SHP77 (cell line): ENCODE measurements at regions not wholly inside any gene's neighbourhood (a gene's known extent, or its start where the extent isn't known, plus 50 kb on each side); places are given as distances from the start of the nearest gene placed in this dataset.
"Not testable (repeated sequence)": the region's sequence is repeated elsewhere in the genome, so short reads cannot be mapped to it uniquely, and the experiment has no call there.

Experiments used
- DNase-seq, 2 experiments: peaks; one replicate each; lab custom pipeline; 2025; lab: John Stamatoyannopoulos, UW

DNA sequence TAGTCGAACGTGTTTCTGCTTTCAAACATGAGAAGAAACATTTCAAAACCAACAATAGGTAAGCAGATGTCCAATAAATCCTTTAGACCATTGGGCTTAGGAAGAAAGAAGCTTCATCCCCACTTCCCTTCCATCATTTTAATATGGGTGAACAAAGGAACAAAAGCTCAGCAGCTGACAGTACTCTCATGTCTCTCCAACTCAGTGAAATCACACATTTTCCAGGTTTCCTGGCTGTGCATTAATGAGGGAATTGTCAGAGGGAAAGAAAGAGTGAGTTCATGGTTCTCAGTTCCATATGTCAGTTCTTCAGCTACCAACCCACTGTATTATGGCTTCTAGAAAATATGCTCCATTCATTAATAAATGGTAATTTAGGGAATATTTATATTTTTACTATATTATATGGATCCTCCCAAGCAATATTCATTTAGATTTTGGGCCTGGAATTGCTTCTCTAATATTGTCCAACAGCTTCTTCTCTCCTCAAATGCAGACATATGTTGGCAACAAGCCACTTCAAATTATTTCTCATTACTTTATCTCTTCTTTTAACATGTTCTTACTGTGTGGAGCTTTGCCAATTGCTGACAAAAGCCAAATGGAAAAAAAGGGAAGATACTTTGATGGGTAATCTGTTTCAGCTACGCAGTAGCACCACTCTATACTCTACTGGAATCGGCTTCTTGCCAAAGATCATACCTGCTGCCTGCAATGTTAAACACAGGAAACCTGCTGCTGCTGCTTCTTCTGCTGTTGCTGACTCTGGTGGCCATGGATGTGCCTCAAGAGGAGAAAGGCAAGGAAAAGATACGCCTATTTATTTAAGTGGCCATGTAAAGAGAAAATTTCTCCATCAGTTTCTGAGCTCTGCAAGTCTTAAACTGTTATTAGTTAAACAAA, 1757.6 kb downstream of the ARAP2 start:
- no peak for DNase-seq

DNA sequence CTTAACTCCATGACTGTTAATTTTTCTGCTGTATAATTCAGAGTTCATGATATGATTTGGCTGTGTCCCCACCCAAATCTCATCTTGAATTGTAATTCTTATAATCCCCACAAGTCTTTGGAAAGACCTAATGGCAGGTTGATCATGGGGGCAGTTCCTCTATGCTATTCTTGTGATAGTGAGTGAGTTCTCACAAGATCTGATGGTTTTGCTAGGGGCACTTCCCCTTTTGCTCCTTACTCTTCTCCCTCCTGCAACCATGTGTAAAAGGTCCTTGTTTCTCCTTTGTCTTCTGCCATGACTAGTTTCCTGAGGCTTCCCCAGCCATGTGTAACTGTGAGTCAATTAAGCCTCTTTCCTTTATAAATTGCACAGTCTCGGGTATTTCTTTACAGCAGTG, 1751.9 kb downstream of the ARAP2 start:
- no peak for DNase-seq

DNA sequence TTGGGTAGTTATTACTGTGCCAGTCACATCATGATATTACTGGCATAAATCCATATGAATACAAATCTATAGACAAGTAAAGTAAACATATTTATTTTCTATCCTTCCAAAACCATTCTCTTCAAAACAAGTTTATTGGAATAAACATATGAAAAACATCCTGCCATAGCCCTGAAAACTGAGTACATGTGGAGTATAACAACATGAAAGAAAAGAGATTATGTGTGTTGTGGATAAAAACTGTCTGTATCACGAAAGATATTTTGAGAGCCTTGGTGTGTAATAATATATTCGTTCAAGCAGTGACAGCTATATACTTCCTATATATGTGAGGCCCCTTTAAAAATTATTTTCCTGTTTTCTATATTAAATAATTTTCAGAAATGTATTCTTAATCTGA, 1742.2 kb downstream of the ARAP2 start:
- no peak for DNase-seq

DNA sequence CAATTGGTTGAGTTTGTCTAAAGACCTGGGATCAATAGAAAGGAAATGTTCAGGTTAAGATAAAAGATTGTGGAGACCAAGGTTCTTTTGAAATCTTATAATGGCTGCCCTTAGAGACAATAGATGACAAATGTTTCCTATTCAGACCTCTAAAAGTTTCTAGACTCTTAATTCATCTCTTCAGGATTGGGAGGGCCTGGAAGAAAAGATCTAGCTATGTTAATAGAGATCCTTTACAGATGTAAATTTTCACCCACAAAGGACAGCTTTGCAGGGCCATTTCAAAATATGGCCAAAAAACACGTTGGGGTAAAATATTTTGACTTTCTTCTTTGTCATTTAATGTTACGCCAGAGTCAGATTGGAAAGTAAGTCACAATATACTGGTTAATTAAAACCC, 1739.6 kb downstream of the ARAP2 start:
- not testable (repeated sequence) for DNase-seq

DNA sequence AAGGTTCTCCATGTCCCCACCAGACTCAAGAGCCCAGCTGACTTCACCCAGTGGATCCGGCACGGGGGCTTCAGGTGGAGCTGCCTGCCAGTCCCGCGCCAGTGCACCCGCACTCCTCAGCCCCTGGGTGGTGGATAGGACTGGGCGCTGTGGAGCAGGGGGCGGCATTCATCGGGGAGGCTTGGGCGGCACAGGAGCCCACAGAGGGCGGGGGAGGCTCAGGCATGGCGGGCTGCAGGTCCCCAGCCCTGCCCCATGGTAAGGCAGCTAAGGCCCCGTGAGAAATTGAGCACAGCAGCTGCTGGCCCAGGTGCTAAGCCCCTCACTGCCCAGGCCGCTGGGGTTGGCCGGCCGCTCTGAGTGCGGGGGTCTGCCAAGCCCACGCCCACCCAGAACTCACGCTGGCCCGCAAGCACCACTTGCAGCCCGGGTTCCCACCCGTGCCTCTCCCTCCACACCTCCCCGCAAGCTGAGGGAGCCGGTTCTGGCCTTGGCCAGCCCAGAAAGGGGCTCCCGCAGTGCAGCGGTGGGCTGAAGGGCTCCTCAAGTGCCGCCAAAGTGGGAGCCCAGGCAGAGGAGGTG, 1737.7 kb downstream of the ARAP2 start:
- not testable (repeated sequence) for DNase-seq

DNA sequence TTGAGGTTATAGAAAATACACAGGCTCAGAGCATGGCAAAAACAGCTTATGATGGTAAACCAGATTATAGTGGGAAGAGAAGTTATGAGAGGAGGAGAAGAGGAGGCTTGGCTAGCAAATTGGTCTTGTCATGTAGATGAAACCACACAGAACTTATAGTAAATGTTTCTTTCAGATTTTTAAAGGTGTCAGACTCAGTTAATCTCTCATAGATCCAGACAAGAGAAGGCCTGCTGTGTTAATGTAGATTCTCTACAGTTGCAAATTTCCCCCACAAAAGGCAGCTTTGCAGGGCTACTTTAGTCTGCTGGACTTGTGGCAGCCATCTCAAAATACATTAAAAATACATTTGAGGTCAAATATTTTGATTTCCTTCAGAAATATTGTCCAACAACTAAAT, 1731.7 kb downstream of the ARAP2 start:
- DNase-seq: no peak

DNA sequence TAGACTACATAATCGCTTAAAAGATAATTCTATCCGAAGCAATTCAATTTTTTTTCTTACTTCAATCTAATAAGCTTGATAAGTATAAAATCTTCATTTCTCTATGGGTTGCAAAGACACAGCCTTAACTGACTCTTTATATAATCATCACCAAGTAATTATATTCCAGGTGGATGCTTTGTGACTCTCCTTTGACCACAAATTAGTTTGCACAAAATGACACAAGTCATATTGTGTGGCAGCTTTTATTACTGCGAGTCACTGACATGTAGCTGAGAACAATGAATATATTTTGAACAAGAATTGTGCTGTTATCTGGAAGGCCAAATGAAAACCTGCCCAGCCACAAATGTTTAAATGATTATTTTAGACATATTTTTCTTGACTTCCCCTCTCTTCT, 1727.8 kb downstream of the ARAP2 start:
- no peak for DNase-seq

DNA sequence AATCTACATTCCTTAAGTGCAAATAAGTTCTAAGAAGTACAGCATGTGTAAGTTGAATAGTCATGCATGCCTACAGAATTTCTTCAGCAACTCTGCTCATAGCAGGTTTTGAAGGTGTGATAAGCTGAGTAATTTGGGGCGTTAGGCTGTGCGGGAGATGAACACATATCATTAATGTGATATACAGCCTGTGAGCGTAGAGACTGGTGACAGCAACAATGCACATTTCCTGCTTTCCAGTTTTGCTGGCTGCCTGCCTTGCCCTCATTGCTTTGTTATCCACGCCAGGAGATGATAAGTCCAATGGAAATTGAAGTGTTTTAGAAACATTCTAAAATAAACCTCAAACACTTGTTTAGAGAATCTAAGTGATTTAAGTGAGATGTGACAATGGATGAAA, 1709.4 kb downstream of the ARAP2 start:
- no peak for DNase-seq

DNA sequence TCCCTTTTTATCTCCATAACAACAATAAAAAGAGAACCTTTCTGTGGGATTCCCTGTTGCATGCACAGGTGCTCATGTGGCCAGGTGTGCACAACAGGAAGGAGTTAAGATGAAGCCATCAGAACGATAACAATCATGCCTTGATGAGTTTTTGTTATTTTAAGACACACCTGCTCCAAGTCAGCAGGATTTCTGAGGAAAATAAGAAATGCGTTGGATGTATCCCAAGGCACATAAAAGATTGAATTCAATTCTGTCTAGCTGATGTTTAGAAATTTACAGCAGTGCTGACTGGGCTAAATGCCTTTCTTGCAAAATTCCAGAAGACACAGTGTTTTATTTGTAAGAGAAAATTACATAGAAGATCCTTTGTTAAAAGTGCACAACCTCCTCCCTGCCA, 1678.2 kb downstream of the ARAP2 start:
- no peak for DNase-seq

DNA sequence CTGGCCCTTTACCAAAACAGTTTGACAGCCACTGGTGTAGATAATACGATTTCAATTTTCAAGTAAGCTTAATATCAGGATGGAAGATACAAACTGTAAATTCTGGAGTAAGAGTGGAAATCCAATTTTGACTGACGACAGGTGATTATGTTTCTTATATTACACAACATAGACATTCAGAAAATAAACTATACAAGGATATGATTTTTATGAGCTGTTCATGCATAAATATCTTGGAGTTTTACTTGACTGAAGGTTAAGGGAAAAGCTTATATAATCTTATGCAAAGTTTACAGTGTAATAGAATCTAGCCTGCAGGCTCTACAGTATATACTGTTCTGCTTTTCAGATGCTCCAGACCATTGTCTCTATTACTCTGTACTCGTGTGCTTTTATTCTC, 1672.3 kb downstream of the ARAP2 start:
- no peak for DNase-seq

DNA sequence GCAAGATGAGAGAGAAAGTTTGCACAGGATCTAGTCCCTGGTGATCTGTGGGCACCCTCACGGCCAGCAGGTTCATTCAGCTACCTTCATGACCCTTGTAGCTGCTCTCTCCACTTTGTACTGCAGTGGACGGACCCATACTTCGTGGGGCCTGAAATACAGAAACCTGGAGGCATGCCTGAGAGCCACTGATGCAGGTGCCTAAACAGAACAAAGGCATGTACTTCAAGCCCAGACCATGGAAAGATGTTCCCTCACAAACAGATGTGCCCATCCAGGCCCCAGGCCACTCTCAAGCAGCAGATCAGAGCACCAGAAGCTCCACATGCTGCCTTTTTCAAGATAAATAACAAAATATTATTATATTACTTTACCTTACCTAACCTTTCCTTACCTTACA, 1629.0 kb downstream of the ARAP2 start:
- no peak for DNase-seq

DNA sequence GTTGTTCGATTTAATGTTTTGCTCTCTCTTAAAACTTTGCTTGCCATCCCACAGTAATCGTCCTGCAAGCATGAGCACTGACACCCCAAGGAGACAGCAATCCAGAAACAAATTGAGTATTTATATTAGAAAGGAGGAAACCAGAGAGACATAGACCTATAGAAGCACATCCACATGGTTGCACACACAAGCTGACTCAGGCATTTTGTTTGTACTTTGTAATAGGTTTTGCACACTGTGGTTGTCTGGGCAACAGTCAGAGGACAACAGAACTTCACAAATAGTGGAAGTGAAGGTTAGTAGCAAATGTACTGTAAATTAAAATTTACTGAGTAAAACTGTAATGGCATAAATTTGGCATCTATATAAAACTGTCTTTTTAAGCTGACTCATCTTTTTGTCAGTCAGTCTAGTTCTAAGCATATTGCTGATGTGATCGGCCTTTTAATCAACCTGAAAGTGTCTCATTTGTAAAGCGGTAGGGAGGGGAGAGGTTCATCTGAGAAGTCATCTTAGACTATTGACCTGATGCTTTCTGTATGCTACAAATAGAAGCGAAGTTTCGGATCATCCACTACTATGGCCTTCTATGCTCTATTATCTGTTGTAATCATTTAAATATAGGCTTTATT, 1624.7 kb downstream of the ARAP2 start:
- no peak for DNase-seq

DNA sequence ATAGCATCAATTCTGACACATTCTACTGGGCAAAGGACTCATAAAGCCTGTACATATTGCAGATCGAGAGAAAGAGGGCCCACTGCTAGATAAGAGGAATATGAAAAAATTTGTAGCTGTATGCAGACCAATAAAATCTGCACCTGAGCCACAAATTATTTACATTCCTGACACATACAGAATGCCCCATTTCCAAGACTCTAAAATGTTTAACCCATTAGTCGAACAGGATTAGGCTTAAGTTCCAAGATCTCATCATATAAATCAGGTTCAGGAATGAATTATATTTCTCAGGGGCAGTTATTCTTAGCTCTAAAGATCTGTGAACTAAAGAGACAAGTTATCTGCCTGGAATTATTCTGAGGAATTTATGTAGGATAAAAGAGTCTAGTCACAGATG, 1615.8 kb downstream of the ARAP2 start:
- no peak for DNase-seq

DNA sequence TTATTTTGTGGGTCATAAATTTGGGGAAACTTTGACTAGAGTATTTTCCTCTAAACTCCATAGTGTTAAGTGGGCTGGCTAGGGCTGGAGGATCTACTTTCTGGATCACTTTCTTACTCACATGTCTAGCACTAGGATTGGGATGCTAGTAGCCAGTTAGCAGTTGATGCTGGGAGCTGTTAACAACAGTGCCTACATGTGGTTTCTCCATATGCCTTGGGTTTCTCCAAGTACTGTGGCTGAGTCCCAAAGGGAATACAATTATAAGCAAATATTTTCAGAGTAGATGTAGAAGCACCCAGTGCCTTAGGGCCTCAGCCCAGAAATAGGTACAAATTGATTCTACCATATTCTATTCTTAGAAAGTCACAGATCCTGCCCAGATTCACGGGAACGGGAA, 1614.9 kb downstream of the ARAP2 start:
- DNase-seq: no peak

DNA sequence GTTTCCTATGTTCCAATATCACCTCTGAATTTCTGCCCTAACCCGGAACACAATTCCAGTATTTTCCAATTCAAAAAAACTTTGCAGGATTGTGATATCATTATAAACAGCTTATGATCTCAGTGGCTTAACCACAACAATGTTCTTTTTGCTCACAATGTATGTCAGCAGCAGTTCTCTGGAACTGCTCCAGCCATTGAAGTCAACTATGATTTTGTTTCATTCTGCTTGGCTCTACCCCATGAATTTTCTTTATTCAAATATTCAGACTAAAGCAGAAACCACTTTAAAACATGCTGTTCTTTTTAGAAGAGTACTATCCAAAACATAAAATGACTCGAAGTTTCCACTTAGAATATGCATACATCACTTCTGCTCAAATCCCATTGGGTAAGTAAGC, 1611.1 kb downstream of the ARAP2 start:
- no peak for DNase-seq

DNA sequence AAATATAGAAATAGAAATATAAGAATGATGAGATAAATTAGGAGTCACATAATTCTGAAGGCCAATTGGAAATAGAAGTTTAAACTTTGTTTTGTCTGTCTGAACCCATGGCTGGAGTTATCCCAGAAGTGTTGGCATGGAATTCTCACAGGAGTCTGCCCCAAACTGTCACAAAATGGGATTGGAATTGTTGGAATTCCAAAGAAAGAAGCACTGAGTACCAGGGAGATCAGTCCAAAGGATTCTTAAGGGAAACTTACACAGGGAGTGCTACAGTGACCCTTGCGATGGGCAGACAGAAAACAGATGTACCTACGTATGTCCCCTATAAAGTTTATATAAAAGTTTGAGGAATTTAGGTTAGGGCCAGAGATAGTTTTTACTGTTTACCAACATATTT, 1607.7 kb downstream of the ARAP2 start:
- no peak for DNase-seq

DNA sequence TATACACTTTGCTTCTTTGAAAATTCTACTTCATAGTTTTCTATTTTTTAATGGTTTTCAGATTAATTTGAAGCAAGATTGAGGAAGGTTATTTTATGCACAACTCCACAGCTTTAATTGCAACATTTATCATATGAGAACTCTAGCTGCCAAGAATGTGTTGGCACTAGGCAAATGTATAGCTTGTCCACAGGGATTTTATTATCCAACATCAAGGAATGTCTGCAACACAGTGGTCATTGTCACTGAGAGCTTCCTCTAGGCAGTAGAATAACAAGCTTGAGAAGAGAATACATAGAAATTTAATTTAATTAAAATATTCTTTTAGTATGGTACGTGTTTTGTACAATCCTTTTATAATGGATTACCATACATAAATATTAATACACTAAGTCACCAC, 1600.8 kb downstream of the ARAP2 start:
- no peak for DNase-seq

DNA sequence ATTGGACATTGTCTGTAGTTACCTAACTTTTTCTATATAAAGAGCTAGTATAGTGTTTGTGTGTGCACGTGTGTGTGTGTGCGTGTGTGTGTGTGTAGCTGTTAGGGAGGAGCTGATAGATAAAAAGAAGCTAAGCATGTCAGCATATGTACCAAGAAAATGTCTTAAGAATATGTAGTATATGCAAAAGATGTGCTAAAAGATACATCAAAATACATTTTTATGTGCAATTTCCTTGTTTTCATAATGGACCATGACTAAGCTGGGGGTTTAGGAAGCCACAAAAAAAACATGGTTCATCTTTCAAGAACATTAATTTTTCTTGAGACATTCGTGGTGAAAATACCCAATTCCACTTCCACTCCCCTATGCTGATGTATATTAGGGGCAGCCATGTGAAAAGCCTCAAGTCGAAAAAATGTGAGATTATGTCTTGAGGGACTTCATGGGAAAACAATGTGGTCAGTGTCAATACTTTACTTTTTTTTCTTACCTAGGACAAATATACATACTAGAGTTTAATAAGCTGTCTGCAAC, 1599.7 kb downstream of the ARAP2 start:
- no peak for DNase-seq

DNA sequence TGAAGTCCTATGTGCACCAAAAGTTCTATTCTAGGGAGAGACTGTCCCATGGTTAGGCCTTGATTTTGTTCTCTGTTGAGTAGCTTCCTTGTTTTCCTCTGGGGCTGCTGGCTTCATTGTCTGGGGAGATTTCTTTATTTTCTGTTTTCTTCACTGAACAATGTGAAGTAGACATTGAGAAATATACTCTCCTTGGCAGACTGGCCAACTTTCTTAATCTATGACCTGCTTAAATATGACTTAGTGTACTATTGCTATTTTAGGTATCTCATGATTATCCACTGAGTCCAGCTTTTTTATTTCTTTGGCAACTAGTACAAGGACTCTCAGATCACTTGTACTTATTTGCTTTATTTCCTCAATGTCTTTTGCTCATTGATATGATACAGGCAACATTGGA, 1594.6 kb downstream of the ARAP2 start:
- DNase-seq: no peak

DNA sequence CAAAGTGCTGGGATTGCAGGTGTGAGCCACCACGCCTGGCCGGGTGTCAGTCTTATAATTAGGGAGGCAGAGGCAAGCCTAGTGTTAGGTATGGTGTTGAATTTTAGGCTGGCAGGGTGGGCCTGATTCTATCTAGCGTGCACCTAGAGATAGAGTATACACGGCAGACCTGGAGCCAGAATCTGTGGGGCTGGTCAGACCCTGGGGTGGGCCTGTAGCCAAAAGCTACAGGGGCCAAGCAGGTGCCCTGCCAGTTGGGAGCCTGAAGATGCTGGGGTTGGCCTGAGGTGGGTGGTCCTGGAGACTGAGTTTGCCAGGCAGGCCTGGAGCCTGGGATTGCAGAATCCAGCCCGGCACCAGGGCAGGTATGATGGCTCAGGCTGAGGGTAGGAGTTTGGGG, 1580.3 kb downstream of the ARAP2 start:
- no peak for DNase-seq

DNA sequence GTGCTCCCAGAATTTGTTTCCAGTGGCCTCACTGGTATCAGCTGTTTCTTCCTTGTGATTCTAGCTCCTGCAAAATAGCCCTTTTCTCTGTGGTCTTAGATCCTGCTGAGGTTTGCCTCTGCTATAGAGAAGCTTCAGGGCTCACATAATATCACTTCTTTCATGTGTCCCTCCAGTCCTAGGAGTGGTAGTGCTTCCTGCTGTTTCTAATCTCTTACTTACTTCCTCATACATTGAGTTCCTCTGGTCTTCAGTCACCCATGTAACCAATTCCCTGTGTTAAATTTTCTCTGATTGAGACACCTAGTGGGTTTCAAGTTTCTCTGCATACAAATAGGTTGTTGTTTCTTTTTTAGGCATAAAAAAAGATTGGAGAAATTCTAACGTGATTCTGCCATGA, 1567.9 kb downstream of the ARAP2 start:
- no peak for DNase-seq

DNA sequence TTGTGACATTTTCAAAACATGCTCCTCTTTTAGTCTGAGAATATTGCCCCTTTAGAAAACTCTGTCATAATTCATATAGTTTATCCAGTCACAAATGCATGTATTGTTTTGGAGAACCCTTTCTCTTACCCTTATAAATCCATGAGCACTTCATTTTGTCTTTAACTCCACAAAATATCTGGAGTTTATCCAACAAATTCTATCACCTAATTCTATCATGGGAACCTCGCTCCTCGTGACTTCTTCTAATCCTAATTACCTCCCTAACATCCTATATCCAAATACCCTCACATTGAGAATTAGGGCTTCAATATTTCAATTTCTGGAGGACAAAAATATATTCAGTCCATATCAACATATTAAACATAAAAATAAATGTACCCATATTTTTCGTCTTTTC, 1565.9 kb downstream of the ARAP2 start:
- DNase-seq: no peak

DNA sequence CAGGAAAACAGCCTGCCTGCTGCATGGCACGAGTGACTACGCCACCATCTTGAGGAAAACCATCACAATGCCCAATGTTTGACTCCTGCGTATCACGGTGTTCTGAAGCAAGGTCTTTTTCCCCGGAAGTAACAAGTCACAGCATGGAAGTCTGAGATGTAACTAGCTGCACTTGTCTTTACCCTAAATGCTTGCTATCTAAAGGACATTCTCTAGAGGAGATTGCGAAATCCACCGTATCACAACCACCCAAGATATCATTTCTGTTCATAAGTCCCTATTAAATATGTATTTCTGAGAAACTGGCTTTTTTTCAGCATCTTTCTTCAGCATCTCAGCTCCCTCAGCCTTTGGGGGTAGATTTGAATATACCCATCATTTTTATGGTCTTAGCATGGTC, 1565.1 kb downstream of the ARAP2 start:
- DNase-seq: no peak
